ENCODE measurements at regions not wholly inside any gene's neighbourhood (a gene's known extent, or its start where the extent isn't known, plus 50 kb on each side); places are given as distances from the start of the nearest gene placed in this dataset.

GRCh38 chr18:45416168-45416567 is 199.1 kb upstream of the SLC14A2 start:
- intact Hi-C loops (cut with micrococcal nuclease), result no loop called here
- DNase-seq, result no peak
- H3K4me1 Mint-ChIP-seq (ENCODE audit: low read depth), result no peaks in the 10 kb centered on the region
- CTCF ChIA-PET, result no interaction called here
- H3K27me3 Mint-ChIP-seq (ENCODE audit: low read depth), result peaks cover 3% of the 10 kb centered on the region
- no peak overlapping the region for H3K4me3 Mint-ChIP-seq
- H3K36me3 Mint-ChIP-seq (ENCODE audit: low read depth), result no peaks in the 10 kb centered on the region
- H3K27ac Mint-ChIP-seq, result no peak overlapping the region
- H3K9me3 Mint-ChIP-seq, result no peaks in the 10 kb centered on the region

DNA sequence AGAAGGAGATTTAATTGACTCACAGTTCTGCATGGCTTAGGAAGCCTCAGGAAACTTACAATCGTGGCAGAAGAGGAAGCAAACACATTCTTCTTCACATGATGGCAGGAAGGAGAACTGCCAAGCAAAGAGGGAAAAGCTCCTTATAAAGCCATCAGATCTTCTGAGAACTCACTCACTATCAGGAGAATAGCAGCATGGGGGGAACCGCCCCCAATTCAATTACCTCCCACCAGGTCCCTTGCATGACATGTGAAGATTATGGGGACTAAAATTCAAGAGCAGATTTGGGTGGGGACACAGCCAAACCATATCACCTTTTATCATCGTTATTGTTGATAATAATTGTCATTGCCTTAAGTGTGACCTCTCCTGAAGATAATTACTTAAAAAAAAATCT is 197.9 kb upstream of the SLC14A2 start:
- DNase-seq, result no peak
- H3K36me3 Mint-ChIP-seq (ENCODE audit: low read depth), result no peaks in the 10 kb centered on the region
- no peaks in the 10 kb centered on the region for H3K4me1 Mint-ChIP-seq (ENCODE audit: low read depth)
- peaks cover 3% of the 10 kb centered on the region for H3K27me3 Mint-ChIP-seq (ENCODE audit: low read depth)
- intact Hi-C loops (cut with micrococcal nuclease), result no loop called here
- H3K9me3 Mint-ChIP-seq, result no peaks in the 10 kb centered on the region
- CTCF ChIA-PET, result interaction anchor here (0.6 kb wide), 1 partner anchor 13 kb away, joined by 3 read pairs; no protein-coding TSS in a partner anchor
- H3K27ac Mint-ChIP-seq, result no peak overlapping the region
- H3K4me3 Mint-ChIP-seq, result no peak overlapping the region

DNA sequence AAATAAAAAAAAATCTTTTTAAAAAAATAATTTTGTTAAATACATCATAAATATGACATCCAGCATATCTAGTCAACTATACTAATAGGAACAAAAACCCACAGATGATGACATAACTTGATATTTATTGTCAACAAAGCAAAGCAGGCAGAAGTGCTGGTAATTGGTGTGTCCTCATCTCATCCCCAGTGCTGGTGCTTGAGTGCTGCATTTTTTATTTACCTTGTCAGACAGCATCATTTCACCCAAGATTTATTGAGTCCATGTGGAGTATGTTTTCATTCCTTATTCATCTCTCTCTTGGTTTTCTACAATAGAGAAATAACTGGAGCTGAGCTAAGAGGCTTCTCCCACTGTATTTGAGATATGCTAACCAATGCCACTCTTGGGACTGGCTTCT is 191.6 kb upstream of the SLC14A2 start:
- Mint-ChIP-seq H3K36me3 (ENCODE audit: low read depth) (no peaks in the 10 kb centered on the region), H3K27me3 (ENCODE audit: low read depth) (no peaks in the 10 kb centered on the region), H3K27ac (no peak overlapping the region), H3K9me3 (no peaks in the 10 kb centered on the region), H3K4me1 (ENCODE audit: low read depth) (no peaks in the 10 kb centered on the region), H3K4me3 (no peak overlapping the region)
- CTCF ChIA-PET, result interaction anchor here (0.6 kb wide), 1 partner anchor 16 kb away, joined by 3 read pairs; no protein-coding TSS in a partner anchor
- intact Hi-C loops (cut with micrococcal nuclease), result no loop called here
- no peak for DNase-seq

DNA sequence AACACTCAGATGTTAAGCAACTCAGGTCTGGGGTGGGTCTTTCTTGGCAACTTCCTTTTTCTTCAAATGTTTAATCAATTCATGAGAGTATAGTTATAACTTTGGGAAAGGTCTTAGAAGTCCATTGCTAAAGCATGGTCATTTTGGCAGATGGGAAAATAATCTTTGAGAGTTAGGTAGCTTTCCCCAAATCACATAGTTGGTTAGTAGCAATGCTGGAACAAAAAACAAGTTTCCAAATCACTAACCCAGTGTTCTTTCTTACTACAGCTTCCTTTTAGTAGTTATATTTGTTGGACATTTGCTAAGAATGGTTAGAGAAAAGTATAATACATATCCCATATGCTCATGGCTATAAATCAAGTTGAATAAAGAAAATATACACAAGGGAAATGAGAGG is 185.2 kb upstream of the SLC14A2 start:
- Mint-ChIP-seq H3K27ac (no peak overlapping the region), H3K27me3 (ENCODE audit: low read depth) (peaks cover 4% of the 10 kb centered on the region), H3K9me3 (no peaks in the 10 kb centered on the region), H3K4me3 (no peak overlapping the region), H3K36me3 (ENCODE audit: low read depth) (no peaks in the 10 kb centered on the region), H3K4me1 (ENCODE audit: low read depth) (no peaks in the 10 kb centered on the region)
- DNase-seq, result no peak
- CTCF ChIA-PET, result interaction anchor here (0.5 kb wide), 1 partner anchor 13 kb away, joined by 3 read pairs; no protein-coding TSS in a partner anchor
- intact Hi-C loops (cut with micrococcal nuclease), result no loop called here

DNA sequence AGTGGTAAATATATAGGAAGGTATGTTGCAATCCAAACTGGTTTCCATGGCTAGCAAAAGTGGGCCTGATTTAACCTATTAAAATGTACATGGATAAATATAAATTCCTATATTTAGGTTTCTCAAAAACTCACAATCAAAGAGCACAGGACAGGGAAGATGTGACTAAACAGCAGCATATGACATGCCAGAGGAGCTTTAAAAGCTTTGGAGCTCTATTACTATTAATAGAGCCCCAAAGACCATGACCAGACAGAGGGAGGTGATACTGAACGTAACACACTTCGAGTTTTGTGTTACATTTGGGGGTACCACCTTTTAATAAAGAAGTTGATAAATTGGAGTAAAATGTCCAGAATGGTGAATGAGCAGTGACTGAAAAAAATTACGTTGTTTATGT is 179.5 kb upstream of the SLC14A2 start:
- intact Hi-C loops (cut with micrococcal nuclease), result no loop called here
- Mint-ChIP-seq H3K4me3 (no peak overlapping the region), H3K36me3 (ENCODE audit: low read depth) (no peaks in the 10 kb centered on the region), H3K27me3 (ENCODE audit: low read depth) (peaks cover 4% of the 10 kb centered on the region), H3K27ac (no peak overlapping the region), H3K4me1 (ENCODE audit: low read depth) (no peaks in the 10 kb centered on the region), H3K9me3 (no peaks in the 10 kb centered on the region)
- no peak for DNase-seq
- CTCF ChIA-PET, result interaction anchor here (0.8 kb wide), 1 partner anchor 15 kb away, joined by 5 read pairs; no protein-coding TSS in a partner anchor

- intact Hi-C loops (cut with micrococcal nuclease), result no loop called here
- Mint-ChIP-seq H3K27me3 (ENCODE audit: low read depth) (peaks cover 6% of the 10 kb centered on the region), H3K36me3 (ENCODE audit: low read depth) (no peaks in the 10 kb centered on the region), H3K27ac (no peak overlapping the region), H3K9me3 (no peaks in the 10 kb centered on the region), H3K4me1 (ENCODE audit: low read depth) (no peaks in the 10 kb centered on the region), H3K4me3 (no peak overlapping the region)
- CTCF ChIA-PET, result no interaction called here
- DNase-seq, result no peak
These were observed 177.9 kb upstream of the SLC14A2 start for GRCh38 chr18:45437366-45437765.

DNA sequence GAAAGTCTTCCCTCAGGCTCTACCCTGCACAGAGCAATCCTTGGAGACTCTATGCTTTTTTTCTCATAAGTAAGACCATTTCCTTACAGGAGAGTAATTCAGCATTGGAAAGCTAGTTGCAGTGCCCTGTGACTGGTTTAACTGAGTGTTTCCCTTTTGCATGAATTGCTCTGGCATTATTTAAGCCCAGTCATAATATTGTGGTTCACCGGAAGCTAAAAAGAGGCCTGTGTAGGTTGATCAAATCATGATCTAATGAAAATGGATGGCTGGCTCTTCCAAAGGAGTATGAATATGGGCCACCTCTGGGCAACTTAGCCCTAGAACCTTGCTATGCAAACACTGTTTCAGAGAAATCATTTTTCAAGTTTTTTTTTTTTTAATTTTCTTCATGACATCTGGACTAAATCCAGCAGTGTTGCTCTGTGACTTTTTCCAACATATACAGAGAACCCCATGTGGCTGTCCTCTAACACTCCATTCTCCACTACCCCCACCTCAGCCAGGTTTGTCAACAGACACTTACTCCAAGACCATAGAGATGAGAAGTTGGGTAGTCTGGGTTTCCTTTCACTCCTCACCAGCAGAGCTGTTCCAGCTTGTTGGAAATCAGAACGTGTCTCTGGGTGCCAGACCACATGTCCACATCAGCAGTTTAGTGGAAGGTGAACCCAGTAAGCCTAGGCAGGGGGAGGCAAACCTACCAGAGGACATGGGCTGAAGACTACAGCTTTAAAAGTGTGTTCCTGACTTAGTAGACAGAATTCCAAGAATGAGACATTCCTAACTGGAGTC is 175.2 kb upstream of the SLC14A2 start:
- intact Hi-C loops (cut with micrococcal nuclease), result no loop called here
- Mint-ChIP-seq H3K9me3 (no peaks in the 10 kb centered on the region), H3K27ac (no peak overlapping the region), H3K36me3 (ENCODE audit: low read depth) (no peaks in the 10 kb centered on the region), H3K4me1 (ENCODE audit: low read depth) (no peaks in the 10 kb centered on the region), H3K27me3 (ENCODE audit: low read depth) (peaks cover 6% of the 10 kb centered on the region), H3K4me3 (no peak overlapping the region)
- CTCF ChIA-PET, result interaction anchor here (0.9 kb wide), 1 partner anchor 12 kb away, joined by 3 read pairs; no protein-coding TSS in a partner anchor
- DNase-seq, result no peak

- Mint-ChIP-seq H3K9me3 (no peaks in the 10 kb centered on the region), H3K27me3 (ENCODE audit: low read depth) (peaks cover 6% of the 10 kb centered on the region), H3K27ac (no peak overlapping the region), H3K4me3 (no peak overlapping the region), H3K36me3 (ENCODE audit: low read depth) (no peaks in the 10 kb centered on the region), H3K4me1 (ENCODE audit: low read depth) (no peaks in the 10 kb centered on the region)
- DNase-seq, result no peak
- intact Hi-C loops (cut with micrococcal nuclease), result no loop called here
- CTCF ChIA-PET, result interaction anchor here (0.9 kb wide), 1 partner anchor 10 kb away, joined by 3 read pairs; no protein-coding TSS in a partner anchor
These were observed 174.0 kb upstream of the SLC14A2 start for GRCh38 chr18:45441110-45441847.

DNA sequence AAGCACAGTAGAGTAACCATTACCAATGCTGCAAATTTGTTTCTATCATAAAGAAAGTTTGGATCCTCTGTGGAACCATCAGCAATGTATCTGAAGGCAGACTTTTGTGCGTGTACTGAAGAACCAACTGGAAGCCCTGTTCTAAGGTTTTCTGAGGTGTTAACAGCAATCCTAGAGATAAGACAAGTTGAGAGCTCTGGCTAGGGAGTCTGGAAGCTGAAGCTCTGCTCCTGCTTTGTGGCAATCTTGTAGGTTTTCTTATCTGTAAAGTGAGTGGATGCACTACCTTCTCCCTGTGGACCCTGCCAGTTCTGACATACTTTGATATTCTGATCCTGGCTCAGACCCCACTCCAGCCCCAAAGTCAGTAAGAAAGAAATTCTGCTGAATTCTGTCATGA is 171.2 kb upstream of the SLC14A2 start:
- no peak overlapping the region for H3K27ac Mint-ChIP-seq
- no peak overlapping the region for H3K4me3 Mint-ChIP-seq
- no peaks in the 10 kb centered on the region for H3K36me3 Mint-ChIP-seq (ENCODE audit: low read depth)
- CTCF ChIA-PET, result no interaction called here
- intact Hi-C loops (cut with micrococcal nuclease), result no loop called here
- H3K27me3 Mint-ChIP-seq (ENCODE audit: low read depth), result peaks cover 6% of the 10 kb centered on the region
- H3K9me3 Mint-ChIP-seq, result no peaks in the 10 kb centered on the region
- no peak for DNase-seq
- no peaks in the 10 kb centered on the region for H3K4me1 Mint-ChIP-seq (ENCODE audit: low read depth)

DNA sequence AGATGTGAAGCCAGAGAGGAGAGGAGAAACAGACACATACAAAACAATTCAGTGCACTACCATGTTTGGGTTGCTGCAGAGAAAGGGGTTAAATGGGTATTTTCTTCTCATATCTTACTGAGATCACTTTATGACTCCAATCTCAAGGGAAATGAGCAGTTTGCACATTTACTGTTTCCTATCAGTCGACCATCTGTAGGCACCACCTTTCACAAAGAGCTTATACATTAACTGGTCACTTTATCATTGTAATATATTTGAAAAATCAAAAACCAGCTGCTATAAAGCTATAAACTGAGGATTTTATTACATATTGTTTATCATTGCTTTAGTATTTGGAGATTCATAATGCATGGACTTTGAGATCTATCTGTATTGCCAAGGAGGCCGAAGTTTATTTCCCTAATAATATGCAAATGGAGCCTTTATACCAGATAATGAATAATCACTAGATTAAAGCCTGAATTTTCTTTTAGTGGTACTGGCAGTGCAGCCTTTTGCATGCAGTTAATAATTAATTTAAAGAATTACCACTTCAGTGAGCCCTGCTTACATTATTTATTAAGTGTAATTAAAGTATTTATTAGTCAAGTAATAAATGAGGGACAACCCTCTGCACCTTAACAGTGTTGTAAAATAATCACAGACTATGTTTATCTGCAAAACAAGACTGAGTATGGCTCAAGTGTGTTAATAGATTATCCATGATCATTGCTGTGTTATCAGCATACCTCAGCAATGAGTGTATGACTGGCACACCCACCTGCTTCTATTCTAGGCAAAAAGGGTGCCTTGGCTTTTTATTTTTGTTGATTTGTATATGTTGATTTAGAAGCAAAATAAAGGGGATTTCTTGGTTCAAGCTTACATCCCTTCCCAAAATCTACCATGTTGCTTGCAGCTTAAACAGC is 167.7 kb upstream of the SLC14A2 start:
- DNase-seq, result no peak
- Mint-ChIP-seq H3K9me3 (no peaks in the 10 kb centered on the region), H3K27ac (no peak overlapping the region), H3K4me3 (no peak overlapping the region), H3K27me3 (ENCODE audit: low read depth) (peaks cover 1% of the 10 kb centered on the region), H3K36me3 (ENCODE audit: low read depth) (no peaks in the 10 kb centered on the region), H3K4me1 (ENCODE audit: low read depth) (no peaks in the 10 kb centered on the region)
- CTCF ChIA-PET, result no interaction called here
- intact Hi-C loops (cut with micrococcal nuclease), result no loop called here

DNA sequence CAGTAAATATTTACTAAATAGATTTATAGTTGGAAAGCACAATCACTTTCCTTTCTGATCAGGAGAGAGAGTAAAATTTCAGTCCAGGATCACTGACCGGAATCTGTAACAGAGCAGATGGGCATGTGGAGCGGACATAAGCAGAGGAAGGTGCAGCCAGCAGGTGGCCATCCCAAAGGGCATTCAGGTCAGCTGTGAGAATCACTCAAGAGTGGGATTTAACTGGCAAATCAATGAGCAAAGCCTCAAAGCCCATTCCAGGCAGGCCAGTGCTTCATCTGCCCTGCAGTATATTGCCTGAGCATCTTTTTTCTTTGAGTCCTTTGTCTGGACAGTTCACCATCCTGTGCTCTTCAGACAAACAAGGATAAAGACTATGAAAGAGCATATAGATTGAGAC is 166.4 kb upstream of the SLC14A2 start:
- H3K27me3 Mint-ChIP-seq (ENCODE audit: low read depth), result peaks cover 1% of the 10 kb centered on the region
- no peaks in the 10 kb centered on the region for H3K4me1 Mint-ChIP-seq (ENCODE audit: low read depth)
- H3K36me3 Mint-ChIP-seq (ENCODE audit: low read depth), result no peaks in the 10 kb centered on the region
- H3K27ac Mint-ChIP-seq, result no peak overlapping the region
- CTCF ChIA-PET, result no interaction called here
- DNase-seq, result no peak
- no peaks in the 10 kb centered on the region for H3K9me3 Mint-ChIP-seq
- H3K4me3 Mint-ChIP-seq, result no peak overlapping the region
- intact Hi-C loops (cut with micrococcal nuclease), result no loop called here
